ENCODE measurements at regions not wholly inside any gene's neighbourhood (a gene's known extent, or its start where the extent isn't known, plus 50 kb on each side); places are given as distances from the start of the nearest gene placed in this dataset.

GRCh38 chr2:195507447-195508138 is 149.4 kb upstream of the SLC39A10 start:
- TF ChIP-seq, protein P1, sequence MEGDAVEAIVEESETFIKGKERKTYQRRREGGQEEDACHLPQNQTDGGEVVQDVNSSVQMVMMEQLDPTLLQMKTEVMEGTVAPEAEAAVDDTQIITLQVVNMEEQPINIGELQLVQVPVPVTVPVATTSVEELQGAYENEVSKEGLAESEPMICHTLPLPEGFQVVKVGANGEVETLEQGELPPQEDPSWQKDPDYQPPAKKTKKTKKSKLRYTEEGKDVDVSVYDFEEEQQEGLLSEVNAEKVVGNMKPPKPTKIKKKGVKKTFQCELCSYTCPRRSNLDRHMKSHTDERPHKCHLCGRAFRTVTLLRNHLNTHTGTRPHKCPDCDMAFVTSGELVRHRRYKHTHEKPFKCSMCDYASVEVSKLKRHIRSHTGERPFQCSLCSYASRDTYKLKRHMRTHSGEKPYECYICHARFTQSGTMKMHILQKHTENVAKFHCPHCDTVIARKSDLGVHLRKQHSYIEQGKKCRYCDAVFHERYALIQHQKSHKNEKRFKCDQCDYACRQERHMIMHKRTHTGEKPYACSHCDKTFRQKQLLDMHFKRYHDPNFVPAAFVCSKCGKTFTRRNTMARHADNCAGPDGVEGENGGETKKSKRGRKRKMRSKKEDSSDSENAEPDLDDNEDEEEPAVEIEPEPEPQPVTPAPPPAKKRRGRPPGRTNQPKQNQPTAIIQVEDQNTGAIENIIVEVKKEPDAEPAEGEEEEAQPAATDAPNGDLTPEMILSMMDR (IDR thresholded peaks at IDR 0.05; ENCODE audit: borderline replicate concordance, insufficient read depth, low read depth, low read length), result no peak
- H3K4me3 ChIP-seq (ENCODE audit: low read depth, low read length), result no peak overlapping the region

GRCh38 chr2:195505701-195506100 is 151.3 kb upstream of the SLC39A10 start:
- H3K4me3 ChIP-seq (ENCODE audit: low read depth, low read length), result no peak overlapping the region
- TF ChIP-seq, protein P1 (IDR thresholded peaks at IDR 0.05; ENCODE audit: borderline replicate concordance, insufficient read depth, low read depth, low read length), result no peak

DNA sequence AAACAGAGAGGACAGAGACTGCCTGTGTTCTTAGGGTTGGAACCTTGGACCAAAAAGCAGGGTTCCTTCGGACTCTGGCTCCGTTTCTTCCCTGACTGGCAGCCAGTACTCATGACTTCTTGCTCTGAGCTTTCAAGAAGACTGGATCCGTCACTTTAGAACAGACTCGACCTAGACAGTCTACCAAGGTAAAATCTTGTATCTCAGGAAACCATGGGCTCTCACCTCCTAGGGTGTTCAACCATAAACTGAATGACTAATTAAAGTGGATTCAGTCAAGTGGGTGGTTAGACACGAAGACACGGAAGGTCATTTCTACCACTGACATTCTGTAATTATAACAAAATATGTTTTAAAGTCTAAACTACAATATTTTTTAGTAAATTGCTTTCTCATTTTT is 153.8 kb upstream of the SLC39A10 start:
- no peak overlapping the region for H3K4me3 ChIP-seq (ENCODE audit: low read depth, low read length)
- TF ChIP-seq, protein P1 (IDR thresholded peaks at IDR 0.05; ENCODE audit: borderline replicate concordance, insufficient read depth, low read depth, low read length), result no peak

GRCh38 chr2:195501746-195502145 is 155.3 kb upstream of the SLC39A10 start:
- TF ChIP-seq, protein P1 (IDR thresholded peaks at IDR 0.05; ENCODE audit: borderline replicate concordance, insufficient read depth, low read depth, low read length), result no peak
- no peak overlapping the region for H3K4me3 ChIP-seq (ENCODE audit: low read depth, low read length)

DNA sequence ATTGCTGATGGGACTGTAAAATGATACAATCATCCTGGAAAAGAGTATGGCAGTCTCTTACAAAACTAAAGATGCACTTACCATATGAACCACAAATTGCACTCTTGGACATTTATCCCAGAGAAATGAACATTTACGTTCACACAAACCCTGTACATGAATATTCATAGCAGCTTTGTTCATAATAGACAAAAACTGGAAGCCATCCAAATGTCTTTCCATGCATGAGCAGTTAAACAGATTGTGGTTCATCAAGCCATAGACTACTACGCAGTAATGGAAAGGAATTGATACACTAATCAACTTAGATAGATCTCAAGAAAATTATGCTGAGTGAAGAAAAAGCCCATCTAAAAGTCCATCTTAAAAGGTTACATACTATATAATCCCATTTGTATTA is 156.1 kb upstream of the SLC39A10 start:
- H3K4me3 ChIP-seq (ENCODE audit: low read depth, low read length), result no peak overlapping the region
- TF ChIP-seq, protein P1 (IDR thresholded peaks at IDR 0.05; ENCODE audit: borderline replicate concordance, insufficient read depth, low read depth, low read length), result no peak

GRCh38 chr2:195498839-195499490 is 158.1 kb upstream of the SLC39A10 start:
- TF ChIP-seq, protein P1 (IDR thresholded peaks at IDR 0.05; ENCODE audit: borderline replicate concordance, insufficient read depth, low read depth, low read length), result no peak

DNA sequence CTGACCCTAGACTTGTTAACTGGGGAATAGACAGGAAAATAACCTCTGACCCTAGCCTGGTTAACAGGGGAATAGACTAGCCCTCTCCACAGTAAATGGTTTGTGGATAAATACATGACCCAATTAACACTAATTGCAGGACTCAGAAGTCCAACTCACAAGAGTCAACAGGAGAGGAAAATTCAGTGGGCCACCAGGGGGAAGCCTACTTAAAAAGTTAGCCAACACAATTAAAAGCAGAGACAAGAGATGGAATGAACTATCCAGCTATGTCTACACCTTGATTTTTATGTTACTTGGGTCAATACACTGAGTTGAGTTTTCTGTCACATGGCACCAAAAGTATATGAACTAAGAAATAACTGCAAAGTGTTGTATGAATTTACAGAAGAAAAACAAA is 158.8 kb upstream of the SLC39A10 start:
- TF ChIP-seq, protein P1 (IDR thresholded peaks at IDR 0.05; ENCODE audit: borderline replicate concordance, insufficient read depth, low read depth, low read length), result peak; percentile 36; the same call in 1 of the 2 replicates
- H3K4me3 ChIP-seq (ENCODE audit: low read depth, low read length), result no peak overlapping the region

More at GRCh38 chr2:195498839-195499490, 158.1 kb upstream of the SLC39A10 start:
- no peak overlapping the region for H3K4me3 ChIP-seq (ENCODE audit: low read depth, low read length)
